ENCODE measurements at regions not wholly inside any gene's neighbourhood (a gene's known extent, or its start where the extent isn't known, plus 50 kb on each side); places are given as distances from the start of the nearest gene placed in this dataset.

DNA sequence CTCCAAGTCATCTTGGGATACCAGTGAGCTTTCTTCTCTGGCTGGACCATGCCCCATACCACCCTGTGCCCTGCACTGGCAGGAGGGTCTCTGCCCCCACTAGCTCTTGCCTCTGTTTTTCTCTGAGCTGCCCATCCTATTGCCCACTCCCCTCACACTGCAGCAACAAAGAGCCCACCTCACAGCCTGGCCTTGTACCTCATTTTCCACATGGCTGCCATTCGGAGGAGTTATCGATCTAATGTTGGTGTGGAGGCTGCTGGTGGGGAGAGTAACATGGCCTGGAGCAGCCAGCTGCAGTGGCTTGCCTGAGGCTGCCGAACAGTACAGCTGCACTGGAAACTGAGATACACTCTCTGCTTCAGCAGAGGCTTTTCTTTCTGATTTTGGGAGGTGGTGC is 65.7 kb upstream of the AGBL1 start:
- TF ChIP-seq CTCF (IDR thresholded peaks at IDR 0.05; ENCODE audit: low read depth, low read length): no peak
- TF ChIP-seq MAX (IDR thresholded peaks at IDR 0.05; ENCODE audit: low read depth, low read length): no peak
